Psoas muscle (tissue), 7 donors: ENCODE measurements at regions not wholly inside any gene's neighbourhood (a gene's known extent, or its start where the extent isn't known, plus 50 kb on each side); places are given as distances from the start of the nearest gene placed in this dataset.

Experiments used
- ATAC-seq, 4 donors: fragments of 200-7000 bp; cut with Tn5 transposase; one replicate each; pipeline ENCODE4 v1.9.1; 2020; ENCODE audit warnings: moderate library complexity in 3 of 4, mild to moderate bottlenecking in 2 of 4
- DNase-seq, 2 donors: peaks; one replicate each; pipeline ENCODE4 v3.0.0-alpha.2; 2020
- H3K27ac ChIP-seq: fragments of 200-600 bp; one replicate; pipeline ENCODE4 v1.8.0; 2022
- H3K27me3 ChIP-seq, 3 donors: fragments of 200-600 bp in 1 of 3; one replicate each; pipeline versions ENCODE4 v1.6.1 to v1.8.0; 2013 to 2022; ENCODE audit warnings: low read length in 2 of 3, mild to moderate bottlenecking in 2 of 3, moderate library complexity in 1 of 3; ENCODE audit not compliant: insufficient read depth in 3 of 3
- H3K36me3 ChIP-seq, 2 donors: fragments of 200-600 bp in 1 of 2; one replicate each; pipeline versions ENCODE4 v1.6.1 to v1.8.0; 2013 to 2022; ENCODE audit warnings: low read depth in 1 of 2, mild to moderate bottlenecking in 1 of 2, moderate library complexity in 1 of 2; ENCODE audit not compliant: insufficient read depth in 1 of 2
- H3K4me1 ChIP-seq: fragments of 200-600 bp; one replicate; pipeline ENCODE4 v1.8.0; 2022
- H3K4me3 ChIP-seq: fragments of 200-600 bp; one replicate; pipeline ENCODE4 v1.8.0; 2022; ENCODE audit warnings: mild to moderate bottlenecking
- H3K9me3 ChIP-seq: fragments of 200-600 bp; one replicate; pipeline ENCODE4 v1.8.0; 2022
- CTCF ChIP-seq: fragments of 200-600 bp; IDR thresholded peaks from one replicate; pipeline ENCODE4 v1.8.0; 2022; ENCODE audit warnings: antibody characterized with exemption
- WGBS, 3 donors: extraction: QIAGEN DNeasy Blood & Tissue Kit; methylation state at CpG; one replicate each; pipeline versions ENCODE4 v1.1.6 to v1.1.7; 2013; 5-methylcytosine and 5-hydroxymethylcytosine counted together
- intact Hi-C, 2 donors: fragments of 100-400 bp; cut with DNase I; formaldehyde crosslinking; loops; one replicate each; pipeline versions ENCODE4 v1.11.0 to v1.14.2; 2022
- donor health status: healthy with polysubstance abuse.
- donor health status: DM: no; HTN: no; CAD: no; lungs with moderate emphysema.
- donor health status: Bipolar disorder and iron deficiency.
- donor health status: healthy.
- donor health status: DM: yes; HTN: yes; CAD: no.
- donor health status: DM: no; HTN: no; CAD: no.
- donor health status: DM: yes; HTN: yes; CAD: no.

GRCh38 chr11:32307913-32308312 lies 127.4 kb downstream of the WT1 start:
- Histone ChIP-seq H3K36me3 (no peaks in the 10 kb centered on the region), H3K4me1 (no peaks in the 10 kb centered on the region), H3K27me3 (peaks cover 0 to 4% (median 4%) of the 10 kb centered on the region in 3 donors), H3K4me3 (no peak overlapping the region), H3K27ac (no peak overlapping the region), H3K9me3 (no peaks in the 10 kb centered on the region)
- intact Hi-C loops: no loop called here
- 77 to 78% (median 78%) methylated on average over 6 of the region's 6 CpGs for WGBS, 3 donors
- ATAC-seq: no peak
- TF ChIP-seq CTCF: no peak
- no peak for DNase-seq

DNA sequence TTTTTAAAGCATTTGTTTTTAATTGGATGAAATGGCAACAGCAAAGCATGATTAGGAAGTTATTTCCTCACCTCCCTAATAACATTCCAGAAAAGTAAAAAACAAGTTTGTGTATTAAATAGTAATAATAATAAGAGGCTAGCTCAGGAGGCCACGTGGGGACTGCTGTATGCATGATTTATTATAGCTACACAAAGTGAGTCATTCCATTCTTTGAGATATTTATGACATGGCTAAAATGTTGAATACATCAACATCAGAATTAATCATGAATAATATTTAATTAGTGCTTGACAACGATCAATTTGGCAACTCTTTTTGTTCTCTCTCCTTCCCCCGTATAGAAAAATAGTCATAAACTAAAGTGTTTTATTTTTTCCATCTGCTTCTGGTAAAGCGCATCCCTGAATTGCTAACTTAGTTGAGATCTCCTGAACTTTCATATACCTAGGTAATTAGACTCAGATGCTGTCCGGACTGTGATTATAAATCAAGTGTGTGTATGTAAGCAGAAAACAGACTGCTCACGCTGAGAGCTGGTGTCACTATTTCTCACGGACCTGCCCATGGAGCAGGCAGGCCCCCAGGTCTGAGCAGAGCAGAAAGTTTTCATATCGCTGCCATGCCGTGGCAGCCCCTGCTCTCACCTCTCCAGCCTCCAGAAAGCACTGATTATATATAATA lies 125.7 kb downstream of the WT1 start:
- intact Hi-C loops: loop anchor here in 1 of 2 donors (10.0 kb wide), 1 partner anchor 485 kb away; the partner anchor contains the start of gene CCDC73
- peaks cover 0 to 4% (median 4%) of the 10 kb centered on the region in 3 donors for H3K27me3 ChIP-seq
- no peak overlapping the region for H3K27ac ChIP-seq
- no peak for DNase-seq
- H3K36me3 ChIP-seq: no peaks in the 10 kb centered on the region
- ATAC-seq: no peak
- H3K4me1 ChIP-seq: no peaks in the 10 kb centered on the region
- H3K4me3 ChIP-seq: no peak overlapping the region
- 44 to 49% (median 46%) methylated on average over 9 of the region's 9 CpGs for WGBS, 3 donors
- H3K9me3 ChIP-seq: no peaks in the 10 kb centered on the region
- TF ChIP-seq CTCF: no peak

DNA sequence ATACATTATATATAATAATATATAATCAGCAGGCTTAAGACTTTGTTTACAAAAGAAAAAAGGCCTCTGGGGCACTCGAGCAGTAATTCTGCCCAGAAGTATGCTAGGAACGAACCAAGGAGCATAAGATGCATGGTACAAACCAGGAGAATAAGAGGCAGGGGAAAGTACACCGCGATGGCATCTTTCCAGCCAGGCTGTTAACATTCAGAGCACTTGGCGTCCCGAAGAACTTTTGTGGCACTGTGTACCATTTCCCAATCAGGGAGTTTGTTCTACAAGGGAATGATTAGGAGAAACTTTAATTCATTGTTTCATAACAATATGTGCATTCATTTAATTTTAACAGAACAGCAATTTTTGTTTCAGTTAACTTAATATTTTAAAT lies 125.1 kb downstream of the WT1 start:
- Histone ChIP-seq H3K4me3 (no peak overlapping the region), H3K4me1 (no peaks in the 10 kb centered on the region), H3K27ac (no peak overlapping the region), H3K36me3 (no peaks in the 10 kb centered on the region), H3K9me3 (no peaks in the 10 kb centered on the region), H3K27me3 (peaks cover 0 to 4% (median 4%) of the 10 kb centered on the region in 3 donors)
- ATAC-seq: no peak
- TF ChIP-seq CTCF: no peak
- intact Hi-C loops: loop anchor here in 1 of 2 donors (10.0 kb wide), 1 partner anchor 485 kb away; the partner anchor contains the start of gene CCDC73
- WGBS, 3 donors: 49 to 54% (median 51%) methylated on average over 6 of the region's 6 CpGs
- DNase-seq: no peak

DNA sequence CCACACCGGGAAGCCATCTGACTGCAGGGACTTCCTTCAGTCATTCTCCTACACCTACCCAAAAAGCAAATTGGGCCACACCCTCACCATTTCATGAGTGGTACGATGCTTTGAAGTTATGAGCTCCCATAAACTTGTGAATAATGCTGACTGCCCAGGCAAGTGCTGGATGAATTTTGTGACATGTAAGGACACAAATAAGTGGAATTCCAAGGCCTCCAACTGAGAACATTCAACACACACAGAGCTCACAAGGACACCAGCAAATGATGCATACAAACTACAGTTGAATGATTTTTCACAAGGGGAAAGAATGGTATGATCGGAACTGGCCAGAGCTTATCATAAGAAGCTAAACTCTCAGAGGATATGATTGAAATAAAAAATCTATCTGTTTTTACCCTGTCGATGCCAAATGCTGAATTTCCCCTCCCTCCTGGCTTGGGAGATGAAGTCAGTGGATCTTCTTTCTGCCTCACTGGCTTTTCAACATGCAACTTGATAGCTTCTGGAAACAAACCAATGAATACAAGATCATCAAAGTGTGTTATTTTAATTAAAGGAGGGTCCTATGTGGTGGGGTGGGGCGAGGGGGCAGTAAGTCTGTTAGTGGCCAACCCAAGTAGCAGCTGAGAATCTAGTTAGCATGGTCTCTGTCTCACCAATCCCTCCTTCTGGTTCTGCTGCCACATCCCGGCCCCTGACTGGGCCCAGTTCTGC lies 123.8 kb downstream of the WT1 start:
- no peaks in the 10 kb centered on the region for H3K4me1 ChIP-seq
- H3K4me3 ChIP-seq: no peak overlapping the region
- no peak for ATAC-seq
- no peak for DNase-seq
- TF ChIP-seq CTCF: no peak
- peaks cover 0 to 4% (median 4%) of the 10 kb centered on the region in 3 donors for H3K27me3 ChIP-seq
- no peak overlapping the region for H3K27ac ChIP-seq
- intact Hi-C loops: loop anchor here in 1 of 2 donors (10.0 kb wide), 1 partner anchor 483 kb away; the partner anchor contains the start of gene CCDC73
- 59 to 72% (median 63%) methylated on average over 6 of the region's 6 CpGs for WGBS, 3 donors
- no peaks in the 10 kb centered on the region for H3K36me3 ChIP-seq
- H3K9me3 ChIP-seq: no peaks in the 10 kb centered on the region
